ENCODE measurements at regions not wholly inside any gene's neighbourhood (a gene's known extent, or its start where the extent isn't known, plus 50 kb on each side); places are given as distances from the start of the nearest gene placed in this dataset.
A peak's percentile ranks its signal among the peaks of the same experiment; 100 is the strongest.

- no peak overlapping the region for H3K4me3 ChIP-seq (replicated peaks; ENCODE audit: insufficient read depth, low read length)
- no peak overlapping the region for H3K27ac ChIP-seq (replicated peaks)
- no peaks in the 10 kb centered on the region for H3K27me3 ChIP-seq (ENCODE audit: insufficient read depth, poor library complexity, severe bottlenecking)
- DNase-seq (ENCODE audit: low read depth in 1 of 2, low spot score in 1 of 2), result no peak
- TF ChIP-seq POLR2AphosphoS5 (IDR thresholded peaks at IDR 0.05; ENCODE audit: low read depth) (no peak), REST (IDR thresholded peaks at IDR 0.05; ENCODE audit: insufficient replicate concordance, low read depth) (peak; percentile 39)
These were observed 258.6 kb downstream of the FAT4 start for GRCh38 chr4:125573368-125573767.

GRCh38 chr4:125573786-125574185 is 259.0 kb downstream of the FAT4 start:
- H3K27me3 ChIP-seq (ENCODE audit: insufficient read depth, poor library complexity, severe bottlenecking), result no peaks in the 10 kb centered on the region
- DNase-seq (ENCODE audit: low read depth in 1 of 2, low spot score in 1 of 2), result no peak
- no peak for TF ChIP-seq POLR2AphosphoS5 (IDR thresholded peaks at IDR 0.05; ENCODE audit: low read depth)
- TF ChIP-seq REST (IDR thresholded peaks at IDR 0.05; ENCODE audit: insufficient replicate concordance, low read depth), result no peak
- no peak for TF ChIP-seq CTCF (IDR thresholded peaks at IDR 0.05; ENCODE audit: insufficient read depth, low read length)

GRCh38 chr4:125582302-125582701 is 267.5 kb downstream of the FAT4 start:
- no peak for DNase-seq (ENCODE audit: low read depth in 1 of 2, low spot score in 1 of 2)
- no peak overlapping the region for H3K27ac ChIP-seq (replicated peaks)
- no peak overlapping the region for H3K4me3 ChIP-seq (replicated peaks; ENCODE audit: insufficient read depth, low read length)
- TF ChIP-seq GABPA (IDR thresholded peaks at IDR 0.05; ENCODE audit: low read depth), result no peak
- TF ChIP-seq SPI1 (IDR thresholded peaks at IDR 0.05; ENCODE audit: borderline replicate concordance, low read depth), result no peak
- no peak for TF ChIP-seq REST (IDR thresholded peaks at IDR 0.05; ENCODE audit: insufficient replicate concordance, low read depth)
- no peak for TF ChIP-seq CTCF (IDR thresholded peaks at IDR 0.05; ENCODE audit: insufficient read depth, low read length)
- TF ChIP-seq POLR2AphosphoS5 (IDR thresholded peaks at IDR 0.05; ENCODE audit: low read depth), result no peak
- no peaks in the 10 kb centered on the region for H3K27me3 ChIP-seq (ENCODE audit: insufficient read depth, poor library complexity, severe bottlenecking)

More at GRCh38 chr4:125573786-125574185, 259.0 kb downstream of the FAT4 start:
- Histone ChIP-seq H3K27ac (replicated peaks) (no peak overlapping the region), H3K4me3 (replicated peaks; ENCODE audit: insufficient read depth, low read length) (no peak overlapping the region)

GRCh38 chr4:125590158-125590557 is 275.4 kb downstream of the FAT4 start:
- no peaks in the 10 kb centered on the region for H3K27me3 ChIP-seq (ENCODE audit: insufficient read depth, poor library complexity, severe bottlenecking)
- DNase-seq (ENCODE audit: low read depth in 1 of 2, low spot score in 1 of 2), result no peak
- no peak overlapping the region for H3K4me3 ChIP-seq (replicated peaks; ENCODE audit: insufficient read depth, low read length)
- no peak overlapping the region for H3K27ac ChIP-seq (replicated peaks)
- TF ChIP-seq REST (IDR thresholded peaks at IDR 0.05; ENCODE audit: insufficient replicate concordance, low read depth) (no peak), GABPA (IDR thresholded peaks at IDR 0.05; ENCODE audit: low read depth) (no peak), CTCF (IDR thresholded peaks at IDR 0.05; ENCODE audit: insufficient read depth, low read length) (no peak), POLR2AphosphoS5 (IDR thresholded peaks at IDR 0.05; ENCODE audit: low read depth) (no peak), SPI1 (IDR thresholded peaks at IDR 0.05; ENCODE audit: borderline replicate concordance, low read depth) (no peak)

Measured in HL-60 (cell line).